Activated CD4-positive, alpha-beta T cell treated with anti-CD3 and anti-CD28 coated beads for 48 hours (primary cell): ENCODE measurements at regions not wholly inside any gene's neighbourhood (a gene's known extent, or its start where the extent isn't known, plus 50 kb on each side); places are given as distances from the start of the nearest gene placed in this dataset.

ENCODE experiments used
- DNase-seq: peaks from one replicate; pipeline ENCODE4 v3.0.0-alpha.2; 2020

DNA sequence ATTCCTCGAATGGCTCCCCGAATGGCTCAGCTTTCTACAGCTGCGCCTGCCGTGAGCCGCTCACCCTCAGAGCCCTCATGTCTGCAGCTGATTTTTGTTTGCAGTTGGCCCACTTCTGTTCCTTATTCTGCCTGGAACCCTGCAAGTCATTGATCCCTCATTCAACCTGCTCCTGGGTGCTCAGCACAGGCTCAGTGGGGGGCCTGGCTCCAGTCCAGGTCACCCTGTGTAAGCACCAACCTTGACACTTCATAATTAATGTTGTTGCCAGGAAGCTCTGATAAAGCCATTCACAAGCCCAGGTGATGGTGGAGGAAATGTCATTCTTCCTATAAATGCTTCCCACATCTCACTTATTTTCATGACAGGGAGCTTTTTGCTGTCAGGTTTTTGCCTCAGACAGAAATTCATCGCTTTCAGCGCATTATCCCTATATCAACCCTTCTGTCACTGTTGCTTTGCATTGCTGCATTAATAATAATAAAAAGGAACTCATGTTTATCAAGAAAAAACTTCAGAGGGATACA lies 85.7 kb downstream of the F11 start:
- DNase-seq = no peak

DNA sequence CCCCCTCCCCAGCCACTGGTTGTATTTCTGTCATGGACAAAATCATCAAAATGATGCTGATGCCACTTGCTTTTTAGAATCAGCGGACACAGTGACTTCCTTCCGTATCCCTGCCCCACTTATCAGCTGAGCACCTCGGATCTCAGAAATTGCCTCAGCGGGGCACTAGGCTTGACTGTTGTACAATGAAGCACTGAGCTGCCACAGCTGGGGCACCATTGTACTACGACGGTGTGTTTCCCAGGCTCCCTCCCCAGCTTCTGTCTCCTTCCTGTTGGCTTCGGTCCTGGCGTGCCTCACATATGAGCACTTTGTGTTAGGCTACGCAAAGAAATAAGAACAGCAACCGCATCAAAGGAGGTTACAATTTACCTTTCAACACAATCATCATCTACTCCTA lies 82.4 kb downstream of the F11 start:
- no peak for DNase-seq

DNA sequence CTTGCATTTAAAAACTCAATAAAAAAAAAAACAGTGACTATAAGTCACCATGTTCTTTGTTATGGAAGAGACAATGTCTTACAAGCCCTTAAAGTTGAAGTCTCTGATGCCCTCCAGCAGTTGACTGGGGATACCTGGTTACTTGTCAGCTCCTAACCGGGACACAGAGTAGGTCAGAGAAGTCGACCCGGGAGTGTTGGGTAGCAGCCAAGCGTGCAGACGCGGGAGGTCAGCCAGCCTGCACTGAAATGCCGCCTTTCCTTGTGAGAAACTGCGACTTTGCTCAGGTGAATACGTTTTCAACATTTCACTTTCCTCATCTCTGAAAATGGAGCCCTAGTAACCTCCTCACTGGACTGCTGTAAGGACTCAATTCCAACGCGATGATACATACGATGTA lies 81.8 kb downstream of the F11 start:
- DNase-seq = no peak

DNA sequence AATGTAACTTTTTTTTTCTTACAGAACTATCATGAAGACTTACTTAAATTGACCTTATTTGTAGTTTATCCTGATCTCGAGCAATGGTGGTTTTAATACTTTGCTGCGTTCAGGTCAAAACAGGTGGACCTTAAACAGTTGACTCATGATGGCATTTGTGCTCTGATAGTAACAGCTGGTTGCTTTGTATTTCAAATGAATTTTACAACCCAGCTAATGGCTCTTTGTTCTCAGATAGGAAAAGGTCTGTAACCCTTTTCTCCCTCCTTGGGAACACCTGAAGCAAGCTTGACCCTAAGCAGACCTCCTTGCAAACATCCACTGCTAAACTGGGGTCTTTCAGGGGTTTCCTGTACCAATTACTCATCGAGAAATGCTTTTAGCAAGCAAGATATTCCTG lies 79.2 kb downstream of the F11 start:
- no peak for DNase-seq

GRCh38 chr4:186342582-186342981 lies 76.6 kb downstream of the F11 start:
- DNase-seq = no peak

DNA sequence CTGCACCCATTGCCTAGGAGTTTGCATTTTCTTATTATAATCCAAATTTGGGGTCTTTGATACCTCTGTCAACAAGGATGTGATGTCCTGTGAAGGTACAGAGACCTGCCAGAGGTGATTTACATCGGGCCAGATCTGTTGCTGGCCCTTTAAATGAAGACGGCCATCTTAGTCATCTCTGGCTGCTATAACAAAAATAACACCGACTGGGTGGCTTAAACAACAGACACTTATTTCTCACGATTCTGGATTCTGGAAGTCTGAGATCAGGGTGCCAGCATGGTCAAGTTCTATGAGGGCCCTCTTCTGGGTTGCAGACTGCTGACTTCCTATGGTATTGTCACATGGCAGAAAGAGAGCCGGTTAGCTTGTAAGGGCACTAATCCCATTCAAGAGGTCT lies 75.7 kb downstream of the F11 start:
- DNase-seq = no peak
